ENCODE measurements at regions not wholly inside any gene's neighbourhood (a gene's known extent, or its start where the extent isn't known, plus 50 kb on each side); places are given as distances from the start of the nearest gene placed in this dataset.

- Histone ChIP-seq H2AFZ (ENCODE audit: low read length, unreplicated experiment) (no peak overlapping the region), H3K4me1 (ENCODE audit: control insufficient read depth, insufficient read depth, low read length, unreplicated experiment) (no peaks in the 10 kb centered on the region), H3K79me2 (ENCODE audit: control insufficient read depth, insufficient read depth, low read length, unreplicated experiment) (no peaks in the 10 kb centered on the region), H3K4me3 (ENCODE audit: low read depth, low read length) (no peak overlapping the region), H3K27ac (ENCODE audit: low read depth, low read length) (no peak overlapping the region), H3K27me3 (ENCODE audit: insufficient read depth, low read length) (no peaks in the 10 kb centered on the region), H3K36me3 (ENCODE audit: insufficient read depth, low read length) (no peaks in the 10 kb centered on the region)
Measured at GRCh38 chr6:93586306-93586705, 166.9 kb upstream of the EPHA7 start.

DNA sequence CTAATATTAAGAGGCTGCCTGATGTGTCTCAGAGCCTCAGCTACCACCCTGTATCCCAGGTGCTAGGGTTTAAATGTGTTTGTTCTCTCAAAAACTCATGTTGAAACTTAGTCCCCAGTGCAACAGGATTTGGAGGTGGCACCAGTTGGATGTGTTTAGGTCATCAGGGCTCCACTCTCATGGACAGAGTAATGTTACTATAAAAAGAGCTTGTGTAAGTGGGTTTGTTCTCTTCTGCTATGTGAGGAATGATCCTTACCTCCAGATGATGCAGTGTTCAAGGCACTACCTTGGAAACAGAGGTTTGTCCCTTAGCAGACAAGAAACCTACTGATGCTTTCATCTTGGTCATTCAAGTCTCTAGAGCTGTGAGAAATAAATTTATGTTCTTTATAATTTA is 164.9 kb upstream of the EPHA7 start:
- Histone ChIP-seq H3K4me3 (ENCODE audit: low read depth, low read length) (no peak overlapping the region), H3K79me2 (ENCODE audit: control insufficient read depth, insufficient read depth, low read length, unreplicated experiment) (no peaks in the 10 kb centered on the region), H2AFZ (ENCODE audit: low read length, unreplicated experiment) (no peak overlapping the region), H3K27me3 (ENCODE audit: insufficient read depth, low read length) (peaks cover 4% of the 10 kb centered on the region; the same call in 1 of the 2 replicates), H3K4me1 (ENCODE audit: control insufficient read depth, insufficient read depth, low read length, unreplicated experiment) (no peaks in the 10 kb centered on the region), H3K27ac (ENCODE audit: low read depth, low read length) (no peak overlapping the region), H3K36me3 (ENCODE audit: insufficient read depth, low read length) (no peaks in the 10 kb centered on the region)

GRCh38 chr6:93581371-93581770 is 162.0 kb upstream of the EPHA7 start:
- no peaks in the 10 kb centered on the region for H3K79me2 ChIP-seq (ENCODE audit: control insufficient read depth, insufficient read depth, low read length, unreplicated experiment)
- no peak overlapping the region for H3K27ac ChIP-seq (ENCODE audit: low read depth, low read length)
- no peaks in the 10 kb centered on the region for H3K36me3 ChIP-seq (ENCODE audit: insufficient read depth, low read length)
- no peaks in the 10 kb centered on the region for H3K4me1 ChIP-seq (ENCODE audit: control insufficient read depth, insufficient read depth, low read length, unreplicated experiment)
- no peak overlapping the region for H2AFZ ChIP-seq (ENCODE audit: low read length, unreplicated experiment)
- peaks cover 4% of the 10 kb centered on the region; the same call in 1 of the 2 replicates for H3K27me3 ChIP-seq (ENCODE audit: insufficient read depth, low read length)
- H3K4me3 ChIP-seq (ENCODE audit: low read depth, low read length) = no peak overlapping the region

GRCh38 chr6:93580446-93580845 is 161.1 kb upstream of the EPHA7 start:
- Histone ChIP-seq H3K27me3 (ENCODE audit: insufficient read depth, low read length) (peaks cover 4% of the 10 kb centered on the region; the same call in 1 of the 2 replicates), H3K4me1 (ENCODE audit: control insufficient read depth, insufficient read depth, low read length, unreplicated experiment) (no peaks in the 10 kb centered on the region), H3K79me2 (ENCODE audit: control insufficient read depth, insufficient read depth, low read length, unreplicated experiment) (no peaks in the 10 kb centered on the region), H3K36me3 (ENCODE audit: insufficient read depth, low read length) (no peaks in the 10 kb centered on the region), H3K27ac (ENCODE audit: low read depth, low read length) (no peak overlapping the region), H3K4me3 (ENCODE audit: low read depth, low read length) (no peak overlapping the region), H2AFZ (ENCODE audit: low read length, unreplicated experiment) (no peak overlapping the region)

DNA sequence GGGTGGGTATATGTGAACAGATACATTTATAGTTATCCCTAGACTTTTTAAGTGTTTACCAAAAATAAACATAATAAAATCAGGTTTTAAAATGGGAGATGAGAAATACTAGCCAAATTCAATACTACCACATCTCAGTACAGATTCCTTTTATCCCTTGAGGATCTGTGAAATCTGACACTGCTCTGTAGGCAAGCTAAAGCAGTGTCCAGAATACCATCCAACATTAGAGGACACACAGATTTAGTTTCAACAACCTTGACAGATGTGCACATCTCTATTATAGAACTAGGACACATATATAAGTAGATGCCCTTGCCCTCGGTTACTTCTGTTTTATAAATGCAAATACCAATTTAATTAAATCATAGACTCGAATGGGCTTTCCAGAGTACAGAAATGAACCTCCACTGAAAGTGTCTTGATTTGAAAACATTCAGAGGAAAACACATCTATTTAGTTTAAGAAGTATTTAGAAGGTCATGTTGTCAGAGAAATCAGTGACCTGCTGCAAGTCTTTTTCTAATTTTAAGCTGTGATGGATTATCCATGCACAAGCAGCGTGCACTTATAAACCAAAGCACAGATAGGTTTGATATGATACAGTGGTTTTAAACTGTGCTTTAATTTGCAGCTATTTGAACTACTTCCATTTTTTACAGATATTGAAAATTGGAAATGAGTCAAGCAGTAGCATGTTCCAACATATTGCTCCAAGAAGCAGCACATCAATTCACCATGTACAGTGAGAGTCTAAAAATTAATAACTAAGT is 156.3 kb upstream of the EPHA7 start:
- H3K27me3 ChIP-seq (ENCODE audit: insufficient read depth, low read length) = peaks cover 3% of the 10 kb centered on the region; the same call in 1 of the 2 replicates
- H3K4me3 ChIP-seq (ENCODE audit: low read depth, low read length) = no peak overlapping the region
- no peaks in the 10 kb centered on the region for H3K36me3 ChIP-seq (ENCODE audit: insufficient read depth, low read length)
- no peaks in the 10 kb centered on the region for H3K4me1 ChIP-seq (ENCODE audit: control insufficient read depth, insufficient read depth, low read length, unreplicated experiment)
- H2AFZ ChIP-seq (ENCODE audit: low read length, unreplicated experiment) = no peak overlapping the region
- no peaks in the 10 kb centered on the region for H3K79me2 ChIP-seq (ENCODE audit: control insufficient read depth, insufficient read depth, low read length, unreplicated experiment)
- no peak overlapping the region for H3K27ac ChIP-seq (ENCODE audit: low read depth, low read length)

DNA sequence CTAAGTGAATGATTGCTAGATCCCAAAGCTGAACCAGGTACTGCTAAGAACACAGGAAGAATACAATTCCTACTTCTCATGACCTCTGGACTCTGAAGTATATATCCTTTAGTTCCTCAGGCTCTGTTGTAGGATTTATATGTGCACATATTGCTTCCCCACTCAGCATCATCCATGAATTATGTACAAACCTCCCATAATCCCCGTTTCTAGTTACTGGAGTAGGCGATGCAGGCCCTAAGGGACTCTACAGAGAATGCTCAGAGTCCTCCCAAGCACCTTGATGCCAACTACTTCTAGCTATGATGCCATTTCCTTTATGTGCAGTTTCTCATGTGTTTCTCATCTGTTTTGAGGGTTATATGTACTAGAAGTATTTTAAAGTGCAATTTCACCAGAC is 154.9 kb upstream of the EPHA7 start:
- H2AFZ ChIP-seq (ENCODE audit: low read length, unreplicated experiment) = no peak overlapping the region
- no peaks in the 10 kb centered on the region for H3K79me2 ChIP-seq (ENCODE audit: control insufficient read depth, insufficient read depth, low read length, unreplicated experiment)
- no peak overlapping the region for H3K4me3 ChIP-seq (ENCODE audit: low read depth, low read length)

GRCh38 chr6:93571346-93571745 is 152.0 kb upstream of the EPHA7 start:
- no peaks in the 10 kb centered on the region for H3K4me1 ChIP-seq (ENCODE audit: control insufficient read depth, insufficient read depth, low read length, unreplicated experiment)

More for the DNA sequence above, 154.9 kb upstream of the EPHA7 start:
- no peaks in the 10 kb centered on the region for H3K27me3 ChIP-seq (ENCODE audit: insufficient read depth, low read length)
- H3K27ac ChIP-seq (ENCODE audit: low read depth, low read length) = no peak overlapping the region
- no peaks in the 10 kb centered on the region for H3K36me3 ChIP-seq (ENCODE audit: insufficient read depth, low read length)
- H3K4me1 ChIP-seq (ENCODE audit: control insufficient read depth, insufficient read depth, low read length, unreplicated experiment) = no peaks in the 10 kb centered on the region

DNA sequence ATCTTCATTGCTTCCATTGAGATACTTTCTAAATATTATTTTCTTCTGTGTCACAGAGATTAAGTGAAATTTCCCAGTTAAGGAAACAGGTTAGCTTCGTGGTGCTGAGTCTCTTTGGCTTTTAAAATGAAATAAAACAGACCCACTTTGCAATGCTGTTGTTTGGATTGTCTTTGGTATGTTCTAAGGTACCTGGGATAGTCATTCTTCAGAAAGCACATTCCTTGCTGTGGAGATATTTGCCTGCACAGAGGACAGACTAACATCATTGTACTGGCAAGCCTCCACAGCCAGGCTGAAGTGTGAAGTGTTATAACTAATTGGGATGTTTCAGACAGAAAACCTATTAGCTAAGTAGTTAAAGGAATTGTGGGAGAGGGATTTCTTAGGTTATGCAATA is 148.8 kb upstream of the EPHA7 start:
- no peaks in the 10 kb centered on the region for H3K79me2 ChIP-seq (ENCODE audit: control insufficient read depth, insufficient read depth, low read length, unreplicated experiment)

More at GRCh38 chr6:93571346-93571745, 152.0 kb upstream of the EPHA7 start:
- H3K36me3 ChIP-seq (ENCODE audit: insufficient read depth, low read length) = no peaks in the 10 kb centered on the region
- no peak overlapping the region for H3K4me3 ChIP-seq (ENCODE audit: low read depth, low read length)
- no peaks in the 10 kb centered on the region for H3K79me2 ChIP-seq (ENCODE audit: control insufficient read depth, insufficient read depth, low read length, unreplicated experiment)
- no peak overlapping the region for H2AFZ ChIP-seq (ENCODE audit: low read length, unreplicated experiment)
- H3K27me3 ChIP-seq (ENCODE audit: insufficient read depth, low read length) = no peaks in the 10 kb centered on the region
- H3K27ac ChIP-seq (ENCODE audit: low read depth, low read length) = no peak overlapping the region

GRCh38 chr6:93567164-93567563 is 147.8 kb upstream of the EPHA7 start:
- Histone ChIP-seq H3K4me3 (ENCODE audit: low read depth, low read length) (no peak overlapping the region), H3K36me3 (ENCODE audit: insufficient read depth, low read length) (no peaks in the 10 kb centered on the region), H3K4me1 (ENCODE audit: control insufficient read depth, insufficient read depth, low read length, unreplicated experiment) (no peaks in the 10 kb centered on the region), H3K27ac (ENCODE audit: low read depth, low read length) (no peak overlapping the region), H3K27me3 (ENCODE audit: insufficient read depth, low read length) (no peaks in the 10 kb centered on the region), H3K79me2 (ENCODE audit: control insufficient read depth, insufficient read depth, low read length, unreplicated experiment) (no peaks in the 10 kb centered on the region), H2AFZ (ENCODE audit: low read length, unreplicated experiment) (peak overlapping the region; percentile 60)

More for the DNA sequence above, 148.8 kb upstream of the EPHA7 start:
- no peaks in the 10 kb centered on the region for H3K4me1 ChIP-seq (ENCODE audit: control insufficient read depth, insufficient read depth, low read length, unreplicated experiment)
- H3K27me3 ChIP-seq (ENCODE audit: insufficient read depth, low read length) = no peaks in the 10 kb centered on the region
- peak overlapping the region; percentile 70 for H2AFZ ChIP-seq (ENCODE audit: low read length, unreplicated experiment)
- no peak overlapping the region for H3K4me3 ChIP-seq (ENCODE audit: low read depth, low read length)
- no peaks in the 10 kb centered on the region for H3K36me3 ChIP-seq (ENCODE audit: insufficient read depth, low read length)
- H3K27ac ChIP-seq (ENCODE audit: low read depth, low read length) = no peak overlapping the region

GRCh38 chr6:93566285-93566684 is 146.9 kb upstream of the EPHA7 start:
- H3K27me3 ChIP-seq (ENCODE audit: insufficient read depth, low read length) = no peaks in the 10 kb centered on the region
- H3K4me1 ChIP-seq (ENCODE audit: control insufficient read depth, insufficient read depth, low read length, unreplicated experiment) = no peaks in the 10 kb centered on the region
- no peak overlapping the region for H3K27ac ChIP-seq (ENCODE audit: low read depth, low read length)
- H3K4me3 ChIP-seq (ENCODE audit: low read depth, low read length) = no peak overlapping the region
- no peak overlapping the region for H2AFZ ChIP-seq (ENCODE audit: low read length, unreplicated experiment)
- H3K79me2 ChIP-seq (ENCODE audit: control insufficient read depth, insufficient read depth, low read length, unreplicated experiment) = no peaks in the 10 kb centered on the region
- H3K36me3 ChIP-seq (ENCODE audit: insufficient read depth, low read length) = no peaks in the 10 kb centered on the region

DNA sequence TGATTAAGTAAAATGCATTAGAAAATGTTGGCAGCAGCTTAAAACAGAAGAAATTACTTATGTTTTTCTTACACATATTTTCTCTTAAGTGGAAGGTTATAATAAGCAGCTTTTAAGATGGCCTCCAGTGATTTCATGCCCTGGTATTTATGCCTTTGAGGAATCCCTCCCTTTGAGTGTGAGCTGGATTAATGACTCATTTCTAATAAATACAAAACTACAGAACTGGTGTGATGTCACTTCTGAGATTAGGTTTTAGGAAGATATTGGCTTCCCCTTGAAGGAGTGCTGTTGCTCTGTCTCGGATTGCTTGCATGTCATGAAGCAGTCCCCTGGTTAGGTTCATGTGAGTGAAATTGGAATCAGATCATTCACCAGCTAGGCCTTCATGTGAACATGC is 143.2 kb upstream of the EPHA7 start:
- no peaks in the 10 kb centered on the region for H3K4me1 ChIP-seq (ENCODE audit: control insufficient read depth, insufficient read depth, low read length, unreplicated experiment)

More for the DNA sequence above, 143.2 kb upstream of the EPHA7 start:
- H3K4me3 ChIP-seq (ENCODE audit: low read depth, low read length) = no peak overlapping the region
- no peaks in the 10 kb centered on the region for H3K79me2 ChIP-seq (ENCODE audit: control insufficient read depth, insufficient read depth, low read length, unreplicated experiment)
- no peak overlapping the region for H3K27ac ChIP-seq (ENCODE audit: low read depth, low read length)
- H3K27me3 ChIP-seq (ENCODE audit: insufficient read depth, low read length) = no peaks in the 10 kb centered on the region
- no peaks in the 10 kb centered on the region for H3K36me3 ChIP-seq (ENCODE audit: insufficient read depth, low read length)
- H2AFZ ChIP-seq (ENCODE audit: low read length, unreplicated experiment) = no peak overlapping the region

Data from ACC112 (cell line).